ENCODE measurements at regions not wholly inside any gene's neighbourhood (a gene's known extent, or its start where the extent isn't known, plus 50 kb on each side); places are given as distances from the start of the nearest gene placed in this dataset.
"Not testable (repeated sequence)": the region's sequence is repeated elsewhere in the genome, so short reads cannot be mapped to it uniquely, and the experiment has no call there.

DNA sequence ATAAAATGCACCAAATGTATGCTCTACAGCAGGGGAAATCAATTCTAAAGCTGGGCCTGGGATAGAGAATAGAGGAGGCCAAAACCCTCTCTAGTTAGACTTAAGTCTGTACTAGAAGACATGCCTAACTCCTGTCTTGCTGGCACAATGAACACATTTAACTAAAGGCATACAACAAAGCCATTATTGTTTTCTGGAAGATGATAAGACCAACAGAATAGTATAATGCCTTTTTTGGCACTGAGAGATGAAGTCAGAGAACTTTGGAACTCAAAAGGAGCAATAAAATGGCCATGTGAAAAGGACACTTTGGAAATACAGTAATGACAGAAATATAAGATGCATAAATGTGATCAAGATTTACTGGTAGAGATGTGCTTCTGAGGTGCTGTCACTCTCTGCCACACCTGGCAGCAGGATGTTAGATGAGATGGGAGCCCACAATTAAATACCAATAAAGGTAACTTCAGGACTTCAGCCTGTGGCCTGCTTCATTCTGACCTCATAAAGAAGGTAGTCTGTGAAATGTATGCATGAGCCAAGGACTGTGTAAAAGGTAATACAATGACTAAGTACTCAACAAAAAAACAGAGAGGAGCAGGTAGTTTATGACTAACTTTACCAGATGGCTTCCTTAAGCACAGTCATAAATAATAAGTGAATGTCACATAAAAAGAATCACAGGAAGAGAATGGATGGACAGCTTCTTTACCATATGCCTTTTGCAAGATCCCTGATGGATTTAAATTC lies 333.4 kb downstream of the BCKDHB start:
- no peak for DNase-seq

DNA sequence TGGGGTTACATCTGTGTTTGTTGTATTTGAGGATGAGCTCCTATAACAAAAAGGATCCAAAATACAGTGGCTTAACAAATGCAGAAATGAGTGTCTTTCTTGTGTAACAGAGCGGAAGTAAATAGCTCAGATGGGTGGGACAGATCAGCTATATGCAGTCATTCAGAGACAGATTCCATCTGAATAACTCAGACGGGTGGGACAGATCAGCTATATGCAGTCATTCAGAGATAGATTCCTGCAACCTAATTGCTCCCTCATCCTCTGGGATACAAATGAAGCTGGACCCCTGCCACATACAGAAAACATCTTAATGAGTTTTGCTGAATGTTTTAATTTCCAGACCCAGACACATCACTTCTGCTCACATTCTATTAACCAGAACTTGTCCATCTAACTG lies 332.3 kb downstream of the BCKDHB start:
- no peak for DNase-seq

DNA sequence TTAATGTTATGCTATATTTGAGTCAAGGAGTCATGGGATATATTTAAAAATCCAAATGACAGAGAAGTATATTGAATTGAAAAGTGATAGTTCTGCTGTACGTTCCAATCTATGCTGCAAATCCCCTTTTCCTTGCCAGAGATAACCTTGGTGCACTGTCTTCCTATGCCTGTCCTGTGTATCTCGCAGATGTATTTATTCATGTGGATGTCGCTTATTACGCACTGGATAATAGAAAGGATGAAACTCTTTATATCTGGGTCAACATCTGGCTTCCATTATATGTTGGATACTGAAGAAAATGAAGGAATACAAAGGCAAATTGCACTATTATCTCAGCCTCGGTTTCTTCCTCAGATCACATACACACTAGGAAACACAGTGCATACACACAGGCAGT lies 331.3 kb downstream of the BCKDHB start:
- DNase-seq: no peak

DNA sequence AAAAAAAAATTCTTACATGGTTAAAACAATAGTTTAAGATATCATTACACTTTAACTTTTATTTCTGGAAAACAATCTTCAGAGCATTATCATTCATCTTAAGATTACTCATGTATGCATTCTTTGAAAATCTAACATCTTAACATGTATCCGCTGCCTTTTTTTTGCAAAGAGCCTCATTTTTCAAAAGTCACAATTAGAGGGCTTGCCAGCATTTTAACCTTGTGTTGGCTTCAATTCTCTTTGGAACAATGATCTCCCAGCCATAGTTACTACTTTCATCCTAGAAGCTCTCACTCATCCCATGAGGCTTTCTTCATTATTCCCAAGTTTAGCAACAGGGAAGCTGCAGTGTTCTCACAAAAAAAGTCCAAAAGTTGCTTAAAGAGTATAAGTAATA lies 330.8 kb downstream of the BCKDHB start:
- no peak for DNase-seq

DNA sequence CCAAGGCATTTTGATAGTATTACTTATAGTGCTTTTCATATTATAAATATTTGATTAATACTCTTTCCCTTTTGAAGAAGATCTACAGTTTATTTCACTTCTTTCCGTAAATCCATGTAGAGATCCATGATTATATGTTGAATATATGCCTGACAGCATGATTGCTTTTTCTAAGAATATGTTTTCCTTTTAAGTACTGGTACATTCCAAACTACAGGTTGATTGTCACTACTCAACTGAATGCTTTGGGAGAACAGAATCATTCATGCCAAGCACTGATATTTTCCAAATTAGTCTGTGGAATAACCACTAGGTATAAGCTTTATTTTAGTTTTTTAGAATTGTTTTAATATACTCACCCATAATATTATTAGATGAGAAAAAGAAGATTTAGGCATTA lies 330.2 kb downstream of the BCKDHB start:
- DNase-seq: no peak

- no peak for DNase-seq
Observed at GRCh38 chr6:80435457-80435856, 329.0 kb downstream of the BCKDHB start.

GRCh38 chr6:80434691-80435350 lies 328.4 kb downstream of the BCKDHB start:
- no peak for DNase-seq

GRCh38 chr6:80433673-80434025 lies 327.2 kb downstream of the BCKDHB start:
- no peak for DNase-seq

- DNase-seq: no peak
Observed at GRCh38 chr6:80433010-80433672, 326.7 kb downstream of the BCKDHB start.

DNA sequence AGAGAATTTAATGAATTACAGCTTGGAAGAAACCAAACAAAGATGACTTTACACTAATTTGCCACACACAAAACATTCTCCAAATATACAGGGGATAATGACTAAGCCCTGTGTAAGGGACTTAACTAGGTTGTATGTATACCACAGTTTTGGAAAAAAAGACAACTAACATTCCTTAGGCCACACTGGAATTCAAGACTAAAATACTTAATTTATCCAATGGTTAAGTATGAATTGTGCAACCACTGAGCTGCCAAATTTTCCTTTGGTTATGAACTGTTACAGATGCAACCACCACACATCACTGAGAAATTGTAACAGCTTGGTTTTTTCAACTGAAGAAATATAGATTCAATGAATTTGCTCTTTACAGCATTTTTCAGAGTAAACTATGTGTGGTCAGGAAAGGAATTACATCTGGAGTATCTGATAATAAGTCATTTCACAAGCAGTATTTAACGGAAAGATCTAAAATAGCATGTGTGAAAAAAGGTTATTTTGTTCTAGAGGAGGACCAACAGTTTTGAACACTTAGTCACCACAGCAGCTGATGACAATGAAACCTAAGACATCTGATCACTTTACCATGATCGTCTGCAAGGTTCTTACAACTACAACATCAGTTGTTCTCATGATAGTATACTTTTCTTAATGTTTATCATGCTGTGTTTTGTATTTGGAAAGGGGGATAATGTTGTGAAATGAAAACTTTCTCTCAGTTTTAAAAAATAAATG lies 318.8 kb downstream of the BCKDHB start:
- no peak for DNase-seq

GRCh38 chr6:80411486-80411885 lies 305.0 kb downstream of the BCKDHB start:
- no peak for DNase-seq

DNA sequence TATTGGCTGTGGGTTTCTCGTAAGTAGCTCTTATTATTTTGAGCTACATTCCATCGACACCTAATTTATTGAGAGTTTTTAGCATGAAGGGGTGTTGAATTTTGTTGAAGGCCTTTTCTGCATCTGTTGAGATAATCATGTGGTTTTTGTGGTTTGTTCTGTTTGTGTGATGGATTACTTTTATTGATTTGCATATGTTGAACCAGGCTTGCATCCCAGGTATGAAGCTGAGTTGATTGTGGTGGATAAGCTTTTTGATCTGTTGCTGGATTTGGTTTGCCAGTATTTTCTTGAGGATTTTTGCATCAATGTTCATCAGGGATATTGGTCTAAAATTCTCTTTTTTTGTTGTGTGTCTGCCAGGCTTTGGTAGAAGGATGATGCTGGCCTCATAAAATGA lies 301.5 kb downstream of the BCKDHB start:
- not testable (repeated sequence) for DNase-seq

DNA sequence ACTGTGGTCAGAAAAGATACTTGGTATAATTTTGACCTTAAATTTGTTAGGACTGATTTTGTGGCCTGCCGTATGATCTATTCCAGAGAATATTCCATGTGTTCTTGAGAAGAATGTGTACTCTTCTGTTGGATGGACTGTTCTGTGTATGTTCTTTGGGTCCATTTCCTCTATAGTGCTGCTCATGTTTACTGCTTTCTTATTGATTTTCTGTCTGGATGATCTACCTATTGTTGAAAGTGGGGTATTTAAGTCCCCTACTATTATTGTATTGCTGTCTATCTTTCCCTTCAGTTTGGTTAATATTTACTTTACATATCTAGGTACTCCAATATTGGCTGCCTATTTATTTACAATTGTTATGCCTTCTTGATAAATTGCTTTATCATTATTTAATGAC lies 298.4 kb downstream of the BCKDHB start:
- no peak for DNase-seq

GRCh38 chr6:80403365-80403764 lies 296.9 kb downstream of the BCKDHB start:
- DNase-seq: no peak

DNA sequence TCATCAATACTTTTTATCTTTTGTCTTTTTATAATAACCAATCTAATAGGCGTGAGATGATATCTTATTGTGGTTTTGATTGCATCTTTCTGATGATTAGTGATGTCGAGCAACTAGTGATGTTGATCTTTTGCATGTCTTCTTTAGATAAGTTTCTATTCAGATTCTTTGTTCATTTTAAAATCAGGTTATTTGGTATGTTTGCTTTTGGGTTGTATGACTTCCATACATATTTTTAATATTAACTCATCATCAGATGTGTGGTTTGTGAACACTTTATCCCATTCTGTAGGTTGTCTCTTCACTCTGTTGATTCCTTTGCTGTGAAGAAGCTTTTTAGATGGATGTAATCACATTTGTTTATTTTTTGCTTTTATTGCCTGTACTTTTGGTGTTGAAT lies 295.8 kb downstream of the BCKDHB start:
- no peak for DNase-seq

Measured in NCI-H1436 treated with DMSO at 0.1 percent for 48 hours (cell line).